ENCODE measurements at regions not wholly inside any gene's neighbourhood (a gene's known extent, or its start where the extent isn't known, plus 50 kb on each side); places are given as distances from the start of the nearest gene placed in this dataset.

DNA sequence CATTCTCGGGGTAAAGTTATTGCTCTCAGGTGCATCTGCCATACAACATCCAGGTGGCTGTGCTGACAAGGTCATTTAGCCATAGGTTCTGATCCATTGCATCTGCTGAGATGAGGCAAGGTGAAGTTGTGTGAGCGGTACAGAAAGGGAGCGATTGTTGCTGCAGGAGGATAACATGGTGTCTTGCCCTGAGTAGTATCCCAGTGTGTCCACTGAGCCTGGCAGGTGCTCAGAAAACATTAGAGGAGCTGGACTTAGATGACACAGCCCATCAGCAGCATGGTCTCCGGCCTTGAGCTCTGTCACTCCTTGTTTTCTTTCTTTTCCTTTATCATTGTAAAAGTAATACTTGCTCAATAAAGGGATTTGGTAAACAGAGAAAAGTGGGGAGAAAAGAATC, 161.1 kb upstream of the ATP10A start:
- H3K4me3 Mint-ChIP-seq (ENCODE audit: unreplicated experiment), result no peak overlapping the region
- no peak for DNase-seq (ENCODE audit: unreplicated experiment)
- ChIA-PET POLR2A (no interaction called here), CTCF (no interaction called here)
- intact Hi-C loops (cut with micrococcal nuclease), result no loop called here
- H3K27ac Mint-ChIP-seq (ENCODE audit: low read depth, unreplicated experiment), result no peak overlapping the region
- no peaks in the 10 kb centered on the region for H3K27me3 Mint-ChIP-seq (ENCODE audit: insufficient read depth, unreplicated experiment)
- no TSS peak for BruUV-seq (replicated peaks)
- peaks cover 18% of the 10 kb centered on the region for H3K9me3 Mint-ChIP-seq (ENCODE audit: unreplicated experiment)
- TF ChIP-seq, protein P1, sequence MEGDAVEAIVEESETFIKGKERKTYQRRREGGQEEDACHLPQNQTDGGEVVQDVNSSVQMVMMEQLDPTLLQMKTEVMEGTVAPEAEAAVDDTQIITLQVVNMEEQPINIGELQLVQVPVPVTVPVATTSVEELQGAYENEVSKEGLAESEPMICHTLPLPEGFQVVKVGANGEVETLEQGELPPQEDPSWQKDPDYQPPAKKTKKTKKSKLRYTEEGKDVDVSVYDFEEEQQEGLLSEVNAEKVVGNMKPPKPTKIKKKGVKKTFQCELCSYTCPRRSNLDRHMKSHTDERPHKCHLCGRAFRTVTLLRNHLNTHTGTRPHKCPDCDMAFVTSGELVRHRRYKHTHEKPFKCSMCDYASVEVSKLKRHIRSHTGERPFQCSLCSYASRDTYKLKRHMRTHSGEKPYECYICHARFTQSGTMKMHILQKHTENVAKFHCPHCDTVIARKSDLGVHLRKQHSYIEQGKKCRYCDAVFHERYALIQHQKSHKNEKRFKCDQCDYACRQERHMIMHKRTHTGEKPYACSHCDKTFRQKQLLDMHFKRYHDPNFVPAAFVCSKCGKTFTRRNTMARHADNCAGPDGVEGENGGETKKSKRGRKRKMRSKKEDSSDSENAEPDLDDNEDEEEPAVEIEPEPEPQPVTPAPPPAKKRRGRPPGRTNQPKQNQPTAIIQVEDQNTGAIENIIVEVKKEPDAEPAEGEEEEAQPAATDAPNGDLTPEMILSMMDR (IDR thresholded peaks at IDR 0.05; ENCODE audit: unreplicated experiment), result no peak
- H3K36me3 Mint-ChIP-seq (ENCODE audit: insufficient read depth, unreplicated experiment), result no peaks in the 10 kb centered on the region
- no peaks in the 10 kb centered on the region for H3K4me1 Mint-ChIP-seq (ENCODE audit: insufficient read depth, unreplicated experiment)

DNA sequence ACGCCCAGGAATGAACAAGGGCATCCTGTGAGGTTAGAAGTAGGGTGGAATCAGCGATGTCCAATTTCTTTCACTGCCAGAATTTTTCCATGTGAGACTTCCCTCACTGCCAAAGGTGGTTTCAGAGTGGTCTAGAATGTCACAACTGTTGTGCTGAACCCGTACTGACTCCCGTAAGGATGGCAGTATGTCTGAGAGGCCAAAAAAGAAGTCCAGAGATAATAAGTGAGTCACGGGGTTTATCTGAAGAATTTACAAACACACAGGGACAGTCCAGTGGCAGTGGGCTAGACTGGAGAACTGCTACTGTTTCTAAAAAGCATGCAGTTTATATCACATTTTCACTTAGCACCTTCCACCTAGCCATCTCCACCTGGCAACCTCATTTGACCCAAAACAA, 160.6 kb upstream of the ATP10A start:
- Mint-ChIP-seq H3K27me3 (ENCODE audit: insufficient read depth, unreplicated experiment) (no peaks in the 10 kb centered on the region), H3K9me3 (ENCODE audit: unreplicated experiment) (peaks cover 15% of the 10 kb centered on the region), H3K4me3 (ENCODE audit: unreplicated experiment) (no peak overlapping the region), H3K36me3 (ENCODE audit: insufficient read depth, unreplicated experiment) (no peaks in the 10 kb centered on the region), H3K27ac (ENCODE audit: low read depth, unreplicated experiment) (no peak overlapping the region), H3K4me1 (ENCODE audit: insufficient read depth, unreplicated experiment) (no peaks in the 10 kb centered on the region)
- intact Hi-C loops (cut with micrococcal nuclease), result no loop called here
- POLR2A ChIA-PET, result no interaction called here
- TF ChIP-seq, protein P1 (IDR thresholded peaks at IDR 0.05; ENCODE audit: unreplicated experiment), result no peak
- CTCF ChIA-PET, result no interaction called here
- no TSS peak for BruUV-seq (replicated peaks)
- DNase-seq (ENCODE audit: unreplicated experiment), result no peak

DNA sequence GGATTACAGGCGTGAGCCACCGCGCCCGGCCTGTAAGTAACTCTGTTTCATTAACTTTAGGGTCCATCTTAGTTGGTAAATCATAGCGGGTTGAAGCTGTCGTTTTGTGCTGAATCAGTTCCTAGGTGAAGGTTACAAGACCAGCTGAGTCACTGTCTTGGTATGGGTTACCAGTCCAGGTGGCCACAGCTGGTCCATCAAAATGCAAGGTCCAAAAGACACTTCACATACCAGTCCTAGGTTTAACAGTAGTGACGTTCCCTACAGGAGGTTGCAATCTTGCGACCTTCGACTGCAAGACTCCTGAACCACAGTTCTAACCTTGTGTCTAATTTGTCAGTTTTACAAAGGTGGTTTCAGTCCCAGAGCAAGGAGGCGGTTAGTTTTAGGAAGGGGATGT, 160.1 kb upstream of the ATP10A start:
- ChIA-PET POLR2A (no interaction called here), CTCF (no interaction called here)
- TF ChIP-seq, protein P1 (IDR thresholded peaks at IDR 0.05; ENCODE audit: unreplicated experiment), result no peak
- DNase-seq (ENCODE audit: unreplicated experiment), result no peak
- no peak overlapping the region for H3K4me3 Mint-ChIP-seq (ENCODE audit: unreplicated experiment)
- intact Hi-C loops (cut with micrococcal nuclease), result no loop called here
- no TSS peak for BruUV-seq (replicated peaks)
- H3K27me3 Mint-ChIP-seq (ENCODE audit: insufficient read depth, unreplicated experiment), result no peaks in the 10 kb centered on the region
- no peaks in the 10 kb centered on the region for H3K4me1 Mint-ChIP-seq (ENCODE audit: insufficient read depth, unreplicated experiment)
- H3K27ac Mint-ChIP-seq (ENCODE audit: low read depth, unreplicated experiment), result no peak overlapping the region
- H3K9me3 Mint-ChIP-seq (ENCODE audit: unreplicated experiment), result peaks cover 15% of the 10 kb centered on the region
- no peaks in the 10 kb centered on the region for H3K36me3 Mint-ChIP-seq (ENCODE audit: insufficient read depth, unreplicated experiment)

DNA sequence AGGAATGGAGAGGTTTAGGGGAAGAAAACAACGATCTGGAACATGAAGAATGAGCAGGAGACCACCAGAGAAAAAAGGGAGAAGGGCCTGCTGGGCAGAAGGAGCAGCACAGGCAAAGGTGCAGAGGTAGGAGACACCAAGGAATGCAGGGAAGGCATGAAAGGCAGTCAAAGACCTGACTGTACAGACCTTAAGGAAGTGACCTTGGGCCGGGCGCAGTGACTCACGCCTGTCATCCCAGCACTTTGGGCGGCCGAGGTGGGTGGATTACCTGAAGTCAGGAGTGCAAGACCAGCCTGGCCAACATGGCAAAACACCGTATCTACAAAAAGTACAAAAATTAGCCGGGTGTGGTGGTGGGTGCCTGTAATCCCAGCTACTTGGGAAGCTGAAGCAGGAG, 157.7 kb upstream of the ATP10A start:
- CTCF ChIA-PET, result interaction anchor here (0.8 kb wide), 1 partner anchor 17 kb away, joined by 3 read pairs; no protein-coding TSS in a partner anchor

More for the DNA sequence above, 157.7 kb upstream of the ATP10A start:
- Mint-ChIP-seq H3K27me3 (ENCODE audit: insufficient read depth, unreplicated experiment) (no peaks in the 10 kb centered on the region), H3K4me1 (ENCODE audit: insufficient read depth, unreplicated experiment) (no peaks in the 10 kb centered on the region), H3K27ac (ENCODE audit: low read depth, unreplicated experiment) (no peak overlapping the region), H3K9me3 (ENCODE audit: unreplicated experiment) (peaks cover 15% of the 10 kb centered on the region), H3K36me3 (ENCODE audit: insufficient read depth, unreplicated experiment) (no peaks in the 10 kb centered on the region), H3K4me3 (ENCODE audit: unreplicated experiment) (no peak overlapping the region)
- no peak for DNase-seq (ENCODE audit: unreplicated experiment)
- TF ChIP-seq, protein P1 (IDR thresholded peaks at IDR 0.05; ENCODE audit: unreplicated experiment), result no peak
- intact Hi-C loops (cut with micrococcal nuclease), result no loop called here
- POLR2A ChIA-PET, result no interaction called here
- no TSS peak for BruUV-seq (replicated peaks)

All from MCF 10A (cell line).